ENCODE measurements at regions not wholly inside any gene's neighbourhood (a gene's known extent, or its start where the extent isn't known, plus 50 kb on each side); places are given as distances from the start of the nearest gene placed in this dataset.

- H3K4me1 Mint-ChIP-seq = no peaks in the 10 kb centered on the region
- no peak overlapping the region for H3K27ac Mint-ChIP-seq (ENCODE audit: unreplicated experiment)
- no peak for DNase-seq (ENCODE audit: low read depth, low spot score)
- peaks cover 8% of the 10 kb centered on the region for H3K36me3 Mint-ChIP-seq (ENCODE audit: low read depth)
- H3K27me3 Mint-ChIP-seq (ENCODE audit: low read depth) = no peaks in the 10 kb centered on the region
- H3K9me3 Mint-ChIP-seq = peaks cover 16% of the 10 kb centered on the region
- H3K4me3 Mint-ChIP-seq = no peak overlapping the region
- TF ChIP-seq, protein P1, sequence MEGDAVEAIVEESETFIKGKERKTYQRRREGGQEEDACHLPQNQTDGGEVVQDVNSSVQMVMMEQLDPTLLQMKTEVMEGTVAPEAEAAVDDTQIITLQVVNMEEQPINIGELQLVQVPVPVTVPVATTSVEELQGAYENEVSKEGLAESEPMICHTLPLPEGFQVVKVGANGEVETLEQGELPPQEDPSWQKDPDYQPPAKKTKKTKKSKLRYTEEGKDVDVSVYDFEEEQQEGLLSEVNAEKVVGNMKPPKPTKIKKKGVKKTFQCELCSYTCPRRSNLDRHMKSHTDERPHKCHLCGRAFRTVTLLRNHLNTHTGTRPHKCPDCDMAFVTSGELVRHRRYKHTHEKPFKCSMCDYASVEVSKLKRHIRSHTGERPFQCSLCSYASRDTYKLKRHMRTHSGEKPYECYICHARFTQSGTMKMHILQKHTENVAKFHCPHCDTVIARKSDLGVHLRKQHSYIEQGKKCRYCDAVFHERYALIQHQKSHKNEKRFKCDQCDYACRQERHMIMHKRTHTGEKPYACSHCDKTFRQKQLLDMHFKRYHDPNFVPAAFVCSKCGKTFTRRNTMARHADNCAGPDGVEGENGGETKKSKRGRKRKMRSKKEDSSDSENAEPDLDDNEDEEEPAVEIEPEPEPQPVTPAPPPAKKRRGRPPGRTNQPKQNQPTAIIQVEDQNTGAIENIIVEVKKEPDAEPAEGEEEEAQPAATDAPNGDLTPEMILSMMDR (conservative IDR thresholded peaks at IDR 0.05) = no peak
These were observed 1195.3 kb upstream of the SEMA6A start for GRCh38 chr5:117769877-117770276.

DNA sequence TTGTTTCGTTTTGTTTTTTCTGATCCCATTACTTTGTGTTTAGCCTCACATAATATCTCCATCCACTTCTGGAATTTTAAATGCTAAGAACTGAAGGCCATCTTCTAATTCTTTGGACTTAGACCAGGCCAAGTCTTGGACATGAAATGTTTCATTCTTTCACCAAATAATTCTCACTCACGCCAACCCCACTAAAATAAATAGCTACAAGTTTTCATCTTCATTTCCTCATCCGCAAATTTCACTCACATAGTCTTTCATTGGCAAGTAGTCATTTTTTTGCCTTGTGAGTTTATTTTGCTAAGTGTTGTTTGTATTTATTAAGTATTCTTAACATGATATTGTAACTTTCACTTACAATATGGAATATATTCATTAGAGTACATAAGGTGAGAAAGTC, 1188.6 kb upstream of the SEMA6A start:
- H3K4me3 Mint-ChIP-seq = no peak overlapping the region
- H3K27ac Mint-ChIP-seq (ENCODE audit: unreplicated experiment) = no peak overlapping the region
- H3K9me3 Mint-ChIP-seq = no peaks in the 10 kb centered on the region
- DNase-seq (ENCODE audit: low read depth, low spot score) = no peak
- H3K36me3 Mint-ChIP-seq (ENCODE audit: low read depth) = no peaks in the 10 kb centered on the region
- TF ChIP-seq, protein P1 (conservative IDR thresholded peaks at IDR 0.05) = no peak
- H3K4me1 Mint-ChIP-seq = no peaks in the 10 kb centered on the region
- H3K27me3 Mint-ChIP-seq (ENCODE audit: low read depth) = no peaks in the 10 kb centered on the region

DNA sequence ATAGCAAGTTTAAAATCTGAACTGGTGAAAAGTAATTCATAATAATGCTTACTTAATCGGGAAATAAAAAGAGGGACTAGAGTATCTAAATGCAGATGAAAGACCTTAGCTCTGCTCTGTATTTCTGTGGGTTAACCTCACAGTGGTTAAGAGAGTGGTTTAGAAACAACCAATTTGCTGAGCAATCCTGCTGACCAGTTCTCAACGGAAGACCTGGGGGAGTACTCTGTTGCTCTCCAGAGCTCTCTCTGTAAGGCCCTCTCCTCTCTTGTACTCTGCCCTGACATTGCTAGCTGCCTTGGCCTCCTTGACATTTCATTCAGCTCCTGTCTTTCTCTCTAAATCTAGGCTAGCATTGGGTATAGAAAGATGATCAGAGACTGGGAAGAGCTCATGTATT, 1186.6 kb upstream of the SEMA6A start:
- Mint-ChIP-seq H3K36me3 (ENCODE audit: low read depth) (no peaks in the 10 kb centered on the region), H3K4me1 (no peaks in the 10 kb centered on the region), H3K27me3 (ENCODE audit: low read depth) (no peaks in the 10 kb centered on the region), H3K27ac (ENCODE audit: unreplicated experiment) (no peak overlapping the region), H3K9me3 (no peaks in the 10 kb centered on the region), H3K4me3 (no peak overlapping the region)
- TF ChIP-seq, protein P1 (conservative IDR thresholded peaks at IDR 0.05) = no peak
- DNase-seq (ENCODE audit: low read depth, low spot score) = no peak

DNA sequence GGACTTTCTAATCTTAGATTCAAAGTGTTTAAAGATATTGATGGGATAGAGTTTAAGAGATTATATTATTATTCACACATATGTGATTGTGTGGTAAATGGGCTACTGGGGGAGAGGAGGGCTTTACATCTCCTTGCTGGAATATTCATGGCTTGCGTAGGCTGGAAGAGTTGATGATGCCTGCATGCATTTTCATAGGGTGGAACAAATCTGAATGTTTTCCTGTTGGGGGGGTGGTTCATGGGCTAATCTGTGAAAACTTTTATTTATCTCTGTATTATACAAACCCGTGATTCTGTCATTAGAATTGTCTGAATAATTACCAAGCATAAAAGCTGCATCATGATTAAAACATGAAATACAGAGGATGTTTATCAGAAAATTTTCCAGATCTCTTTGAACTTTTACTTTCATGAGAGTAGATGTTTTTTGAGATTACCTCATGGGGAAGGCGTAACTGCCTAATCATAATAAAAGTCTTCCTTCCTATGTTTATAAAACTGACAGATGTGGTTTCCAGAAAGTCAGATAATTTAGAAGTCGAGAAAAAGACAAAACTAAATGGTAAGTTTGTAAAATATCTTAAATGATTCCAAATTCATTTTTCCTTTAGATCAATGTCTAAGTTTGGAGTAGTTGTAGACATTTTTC, 1185.4 kb upstream of the SEMA6A start:
- Mint-ChIP-seq H3K36me3 (ENCODE audit: low read depth) (no peaks in the 10 kb centered on the region), H3K27me3 (ENCODE audit: low read depth) (no peaks in the 10 kb centered on the region), H3K4me3 (no peak overlapping the region), H3K4me1 (no peaks in the 10 kb centered on the region), H3K27ac (ENCODE audit: unreplicated experiment) (no peak overlapping the region), H3K9me3 (no peaks in the 10 kb centered on the region)
- TF ChIP-seq, protein P1 (conservative IDR thresholded peaks at IDR 0.05) = no peak
- DNase-seq (ENCODE audit: low read depth, low spot score) = no peak

DNA sequence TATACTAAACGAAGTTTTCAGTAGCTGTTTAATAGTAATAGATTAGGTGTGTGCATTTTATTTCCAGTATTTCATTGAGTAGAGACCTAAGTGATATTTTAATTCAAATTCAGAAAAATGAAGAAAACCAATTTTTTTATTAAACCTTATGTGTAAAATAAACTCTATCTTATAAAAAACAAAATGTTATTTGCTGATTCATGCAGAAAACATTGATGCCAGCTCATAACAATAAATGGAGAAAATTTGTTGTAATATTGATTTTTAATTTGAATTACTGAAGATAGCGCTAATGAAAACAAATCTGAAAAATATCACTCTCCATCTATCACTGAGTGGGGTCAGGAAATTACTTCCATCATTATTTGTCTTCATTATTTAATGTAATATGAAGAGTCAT, 1177.8 kb upstream of the SEMA6A start:
- H3K9me3 Mint-ChIP-seq = no peaks in the 10 kb centered on the region
- H3K27ac Mint-ChIP-seq (ENCODE audit: unreplicated experiment) = no peak overlapping the region
- TF ChIP-seq, protein P1 (conservative IDR thresholded peaks at IDR 0.05) = no peak
- H3K27me3 Mint-ChIP-seq (ENCODE audit: low read depth) = no peaks in the 10 kb centered on the region
- no peak overlapping the region for H3K4me3 Mint-ChIP-seq
- no peak for DNase-seq (ENCODE audit: low read depth, low spot score)
- H3K36me3 Mint-ChIP-seq (ENCODE audit: low read depth) = no peaks in the 10 kb centered on the region
- no peaks in the 10 kb centered on the region for H3K4me1 Mint-ChIP-seq

Data from neural crest cell (in vitro differentiated cells).